ENCODE measurements at regions not wholly inside any gene's neighbourhood (a gene's known extent, or its start where the extent isn't known, plus 50 kb on each side); places are given as distances from the start of the nearest gene placed in this dataset.
"Not testable (repeated sequence)": the region's sequence is repeated elsewhere in the genome, so short reads cannot be mapped to it uniquely, and the experiment has no call there.

DNA sequence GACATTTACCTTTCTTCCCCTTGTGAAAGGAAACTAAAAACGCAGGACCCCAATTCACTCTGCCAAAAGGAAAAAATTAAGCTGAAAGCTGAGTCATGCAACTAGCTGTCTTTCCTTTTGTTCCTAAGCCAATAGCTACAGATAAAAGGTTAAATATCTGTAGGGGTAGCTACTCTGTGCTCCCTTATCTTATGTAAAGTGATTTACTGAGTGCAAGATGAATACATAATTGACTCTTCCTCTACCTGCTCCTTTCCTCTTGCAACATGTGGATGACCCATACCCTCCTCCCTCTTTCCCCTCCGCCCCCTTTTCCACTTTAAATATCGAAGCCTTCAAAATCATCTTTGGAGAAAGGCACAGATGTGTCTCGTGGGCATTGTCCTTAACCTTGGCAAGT is 68.0 kb upstream of the ZNF157 start:
- DNase-seq (no peak), ATAC-seq (replicated peaks) (no peak)
- Mint-ChIP-seq H3K4me3 (no peak overlapping the region), H3K27ac (no peak overlapping the region), H3K27me3 (no peaks in the 10 kb centered on the region), H3K4me1 (ENCODE audit: low read depth in 2 of 2) (no peaks in the 10 kb centered on the region), H3K36me3 (ENCODE audit: insufficient read depth) (peaks cover 4% of the 10 kb centered on the region), H3K9me3 (no peaks in the 10 kb centered on the region)

DNA sequence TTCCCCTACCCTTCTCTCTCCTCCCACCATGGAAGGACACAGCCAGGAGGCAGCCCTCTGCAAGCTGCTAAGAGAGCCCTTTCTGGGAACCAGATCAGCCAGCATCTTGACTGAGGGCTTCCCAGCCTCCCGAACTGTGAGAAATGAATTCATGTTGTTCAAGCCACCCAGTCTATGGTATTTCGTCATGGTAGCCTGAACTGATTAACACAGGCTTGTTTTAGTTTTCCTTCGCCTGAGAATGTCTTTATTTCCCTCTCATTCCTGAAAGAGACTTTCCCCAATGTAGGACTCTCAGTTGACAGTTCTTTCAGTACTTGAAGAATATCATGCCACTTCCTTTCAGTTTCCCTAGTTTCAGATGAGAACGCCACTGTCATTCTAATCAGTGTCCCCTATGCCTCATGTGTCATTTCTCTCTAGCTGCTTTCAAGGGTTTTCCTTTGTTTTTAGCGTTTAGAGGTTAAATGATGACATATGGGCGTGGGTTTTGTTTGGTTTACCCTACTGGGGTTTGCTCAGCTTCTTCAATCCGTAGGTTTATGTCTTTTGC is 63.8 kb upstream of the ZNF157 start:
- not testable (repeated sequence) for H3K36me3 Mint-ChIP-seq (ENCODE audit: insufficient read depth); H3K27me3 Mint-ChIP-seq; DNase-seq; H3K4me3 Mint-ChIP-seq; H3K9me3 Mint-ChIP-seq; H3K27ac Mint-ChIP-seq; ATAC-seq (replicated peaks); H3K4me1 Mint-ChIP-seq (ENCODE audit: low read depth in 2 of 2)

DNA sequence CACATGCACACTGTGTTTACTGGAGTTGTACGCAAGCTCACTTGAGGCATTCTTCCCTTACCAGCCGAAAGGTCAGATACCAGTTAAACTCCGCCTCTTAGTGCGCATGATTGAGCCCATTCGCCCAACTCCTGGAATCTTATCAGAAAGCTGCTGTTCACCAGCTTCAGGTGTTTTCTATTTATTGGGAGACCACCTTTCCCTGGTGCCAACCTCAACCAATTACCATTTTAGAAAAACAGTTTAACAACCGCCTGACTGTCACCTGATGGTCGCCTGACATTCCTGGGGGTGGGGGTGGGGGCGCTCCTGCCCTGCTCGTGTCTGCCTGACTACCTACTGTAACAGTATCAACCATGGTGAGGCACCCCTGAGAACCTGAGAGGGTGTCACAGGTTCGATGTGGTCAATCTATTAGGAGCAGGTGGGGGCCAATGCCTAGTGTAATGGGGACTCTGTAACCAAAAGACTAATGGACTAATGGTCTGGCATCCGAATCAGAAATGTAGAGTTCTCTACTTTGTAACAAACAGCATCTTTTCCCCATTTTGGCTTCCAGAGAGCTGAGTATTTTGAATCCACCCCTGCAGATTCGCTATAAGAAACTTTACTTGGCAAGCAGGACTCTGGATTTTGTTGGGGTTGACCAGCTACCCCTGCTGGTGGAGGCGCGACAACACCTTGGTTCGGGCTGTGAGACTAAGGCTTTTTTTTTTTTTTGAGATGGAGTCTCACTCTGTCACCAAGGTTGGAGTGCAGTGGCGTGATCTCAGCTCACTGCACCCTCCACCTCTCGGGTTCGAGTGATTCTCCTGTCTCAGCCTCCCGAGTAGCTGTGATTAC is 58.2 kb upstream of the ZNF157 start:
- no peaks in the 10 kb centered on the region for H3K9me3 Mint-ChIP-seq
- DNase-seq: peak; percentile 18 to 33 (median 22)

DNA sequence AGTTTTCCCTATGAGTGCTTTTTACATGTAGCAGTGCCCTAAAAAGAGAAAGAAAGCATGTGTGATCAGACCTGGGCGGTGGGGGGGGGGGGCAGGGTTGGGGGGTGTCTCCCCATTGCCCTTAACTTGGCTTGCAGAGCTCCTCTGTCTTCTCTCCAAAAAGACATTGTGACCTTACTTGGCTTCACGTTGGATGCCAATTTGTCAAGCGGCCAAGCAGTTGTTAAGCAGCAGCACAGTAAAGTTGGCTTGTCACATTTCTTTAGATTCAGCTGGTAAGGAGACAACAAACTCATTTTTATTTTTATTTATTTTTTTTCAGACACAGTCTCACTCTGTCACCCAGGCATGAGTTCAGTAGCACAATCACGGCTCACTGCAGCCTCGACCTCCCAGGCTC is 57.3 kb upstream of the ZNF157 start:
- Mint-ChIP-seq H3K27ac (no peak overlapping the region), H3K4me3 (no peak overlapping the region)

More for the DNA sequence above, 58.2 kb upstream of the ZNF157 start:
- Mint-ChIP-seq H3K27me3 (no peaks in the 10 kb centered on the region), H3K27ac (no peak overlapping the region), H3K4me1 (ENCODE audit: low read depth in 2 of 2) (no peaks in the 10 kb centered on the region), H3K4me3 (no peak overlapping the region), H3K36me3 (ENCODE audit: insufficient read depth) (no peaks in the 10 kb centered on the region)
- ATAC-seq (replicated peaks): peak; percentile 65

DNA sequence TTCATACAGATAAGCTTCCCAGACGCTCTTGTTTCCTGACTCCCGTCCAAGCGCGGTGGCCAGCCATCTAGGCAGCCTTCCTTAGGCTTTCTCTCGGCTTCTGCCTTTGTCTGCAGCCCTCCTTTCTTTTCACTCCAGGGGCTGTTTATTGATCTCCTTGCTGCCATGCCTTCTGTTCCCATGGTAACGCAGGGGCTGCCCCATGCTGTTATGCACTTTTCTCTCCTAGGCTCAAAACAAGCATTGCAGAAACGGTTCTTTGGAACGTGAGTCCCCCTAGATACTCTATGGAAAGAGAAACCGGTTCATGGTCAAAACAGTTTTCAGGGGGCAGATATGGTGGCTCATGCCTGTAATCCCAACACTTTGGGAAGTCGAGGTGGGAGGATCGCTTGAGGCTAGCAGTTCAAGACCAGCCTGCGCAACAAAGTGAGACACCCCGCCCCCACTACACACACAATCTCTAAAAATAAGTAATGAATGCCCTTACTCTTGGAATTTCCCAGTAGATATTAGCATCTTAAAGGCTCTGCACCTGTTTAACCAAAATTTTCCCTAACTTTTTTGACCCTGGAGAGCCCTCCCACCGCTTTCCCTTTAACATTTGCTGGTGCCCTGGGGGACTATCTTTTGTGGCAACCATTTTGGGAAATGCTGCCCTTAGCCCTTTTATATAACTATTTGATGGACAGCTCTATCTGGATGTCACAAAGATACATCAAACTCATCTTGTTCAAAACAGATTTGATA is 53.9 kb upstream of the ZNF157 start:
- DNase-seq (no peak), ATAC-seq (replicated peaks) (no peak)
- Mint-ChIP-seq H3K9me3 (no peaks in the 10 kb centered on the region), H3K27ac (no peak overlapping the region), H3K36me3 (ENCODE audit: insufficient read depth) (no peaks in the 10 kb centered on the region), H3K27me3 (no peaks in the 10 kb centered on the region), H3K4me1 (ENCODE audit: low read depth in 2 of 2) (no peaks in the 10 kb centered on the region), H3K4me3 (no peak overlapping the region)

More for the DNA sequence above, 57.3 kb upstream of the ZNF157 start:
- DNase-seq (no peak), ATAC-seq (replicated peaks) (no peak)
- Mint-ChIP-seq H3K4me1 (ENCODE audit: low read depth in 2 of 2) (no peaks in the 10 kb centered on the region), H3K9me3 (no peaks in the 10 kb centered on the region), H3K27me3 (no peaks in the 10 kb centered on the region), H3K36me3 (ENCODE audit: insufficient read depth) (no peaks in the 10 kb centered on the region)

Data from effector memory CD8-positive, alpha-beta T cell (primary cell).